ENCODE measurements at regions not wholly inside any gene's neighbourhood (a gene's known extent, or its start where the extent isn't known, plus 50 kb on each side); places are given as distances from the start of the nearest gene placed in this dataset.

GRCh38 chr4:62526671-62527070 is 1326.5 kb downstream of the ADGRL3 start:
- Histone ChIP-seq H3K27ac (no peak overlapping the region), H3K36me3 (no peaks in the 10 kb centered on the region), H3K4me3 (no peak overlapping the region), H3K9me3 (no peaks in the 10 kb centered on the region), H3K4me1 (replicated peaks) (no peaks in the 10 kb centered on the region), H3K27me3 (replicated peaks; ENCODE audit: insufficient read depth) (no peaks in the 10 kb centered on the region)
- 93% methylated on average over 12 of the region's 12 CpGs for WGBS
- no peak for TF ChIP-seq POLR2AphosphoS5 (IDR thresholded peaks at IDR 0.05)
- TF ChIP-seq CTCF (IDR thresholded peaks at IDR 0.05): no peak
- TF ChIP-seq POLR2A (IDR thresholded peaks at IDR 0.05): no peak
- intact Hi-C loops (cut with DNase I): no loop called here
- no peak for DNase-seq (ENCODE audit: low spot score)

GRCh38 chr4:62523256-62523655 is 1323.1 kb downstream of the ADGRL3 start:
- no peak overlapping the region for H3K4me3 ChIP-seq
- intact Hi-C loops (cut with DNase I): no loop called here
- no peak overlapping the region for H3K27ac ChIP-seq
- H3K27me3 ChIP-seq (replicated peaks; ENCODE audit: insufficient read depth): no peaks in the 10 kb centered on the region
- no peaks in the 10 kb centered on the region for H3K9me3 ChIP-seq
- no peaks in the 10 kb centered on the region for H3K36me3 ChIP-seq
- TF ChIP-seq POLR2A (IDR thresholded peaks at IDR 0.05): no peak
- TF ChIP-seq CTCF (IDR thresholded peaks at IDR 0.05): no peak
- TF ChIP-seq POLR2AphosphoS5 (IDR thresholded peaks at IDR 0.05): no peak
- no peaks in the 10 kb centered on the region for H3K4me1 ChIP-seq (replicated peaks)
- DNase-seq (ENCODE audit: low spot score): no peak

GRCh38 chr4:62522273-62522672 is 1322.1 kb downstream of the ADGRL3 start:
- no peak overlapping the region for H3K4me3 ChIP-seq
- intact Hi-C loops (cut with DNase I): no loop called here
- H3K36me3 ChIP-seq: no peaks in the 10 kb centered on the region
- H3K4me1 ChIP-seq (replicated peaks): no peaks in the 10 kb centered on the region
- H3K27ac ChIP-seq: no peak overlapping the region
- no peak for DNase-seq (ENCODE audit: low spot score)
- no peaks in the 10 kb centered on the region for H3K9me3 ChIP-seq
- H3K27me3 ChIP-seq (replicated peaks; ENCODE audit: insufficient read depth): no peaks in the 10 kb centered on the region
- 94% methylated on average over 11 of the region's 11 CpGs for WGBS
- no peak for TF ChIP-seq CTCF (IDR thresholded peaks at IDR 0.05)
- TF ChIP-seq POLR2A (IDR thresholded peaks at IDR 0.05): no peak
- no peak for TF ChIP-seq POLR2AphosphoS5 (IDR thresholded peaks at IDR 0.05)

GRCh38 chr4:62517716-62518115 is 1317.6 kb downstream of the ADGRL3 start:
- TF ChIP-seq POLR2AphosphoS5 (IDR thresholded peaks at IDR 0.05) (no peak), POLR2A (IDR thresholded peaks at IDR 0.05) (no peak), CTCF (IDR thresholded peaks at IDR 0.05) (no peak)
- Histone ChIP-seq H3K36me3 (no peaks in the 10 kb centered on the region), H3K4me3 (no peak overlapping the region), H3K4me1 (replicated peaks) (no peaks in the 10 kb centered on the region), H3K9me3 (no peaks in the 10 kb centered on the region), H3K27me3 (replicated peaks; ENCODE audit: insufficient read depth) (no peaks in the 10 kb centered on the region), H3K27ac (no peak overlapping the region)
- intact Hi-C loops (cut with DNase I): no loop called here
- no peak for DNase-seq (ENCODE audit: low spot score)
- WGBS: 46% methylated on average over 1 of the region's 1 CpG

GRCh38 chr4:62513306-62513705 is 1313.2 kb downstream of the ADGRL3 start:
- DNase-seq (ENCODE audit: low spot score): no peak
- H3K36me3 ChIP-seq: no peaks in the 10 kb centered on the region
- H3K4me1 ChIP-seq (replicated peaks): no peaks in the 10 kb centered on the region
- no peaks in the 10 kb centered on the region for H3K9me3 ChIP-seq
- H3K27ac ChIP-seq: no peak overlapping the region
- H3K27me3 ChIP-seq (replicated peaks; ENCODE audit: insufficient read depth): no peaks in the 10 kb centered on the region
- intact Hi-C loops (cut with DNase I): no loop called here
- no peak overlapping the region for H3K4me3 ChIP-seq
- WGBS: 70% methylated on average over 2 of the region's 2 CpGs
- TF ChIP-seq CTCF (IDR thresholded peaks at IDR 0.05): no peak
- no peak for TF ChIP-seq POLR2A (IDR thresholded peaks at IDR 0.05)
- TF ChIP-seq POLR2AphosphoS5 (IDR thresholded peaks at IDR 0.05): no peak

All from prostate gland (tissue), 2 donors.